HepG2 (cell line): ENCODE measurements at regions not wholly inside any gene's neighbourhood (a gene's known extent, or its start where the extent isn't known, plus 50 kb on each side); places are given as distances from the start of the nearest gene placed in this dataset.

Experiments used
- NFYB ChIP-seq: sonication (generic); formaldehyde crosslinking; IDR thresholded peaks from 2 replicates; pipeline ENCODE4 v1.4.0; 2020; ENCODE audit warnings: missing genetic modification reagents
- POLR2A ChIP-seq, 2 experiments: IDR thresholded peaks; 2 replicates each; pipeline ENCODE4 v1.6.1; 2011; ENCODE audit warnings: low read depth in 2 of 2, low read length in 2 of 2, mild to moderate bottlenecking in 1 of 2, moderate library complexity in 1 of 2; ENCODE audit not compliant: insufficient read depth in 1 of 2
- RFX5 ChIP-seq: IDR thresholded peaks from 2 replicates; pipeline ENCODE4 v1.6.1; 2011; ENCODE audit warnings: low read depth, low read length, improper control_type of control experiment
- ZBTB49 ChIP-seq: sonication (generic); formaldehyde crosslinking; IDR thresholded peaks from 2 replicates; pipeline ENCODE4 v1.4.0; 2020; ENCODE audit warnings: missing genetic modification reagents, borderline replicate concordance
- ZNF143 ChIP-seq: sonication (generic); formaldehyde crosslinking; IDR thresholded peaks from 2 replicates; pipeline ENCODE4 v1.4.0; 2020; ENCODE audit warnings: missing genetic modification reagents
- ZNF570 ChIP-seq: sonication (generic); formaldehyde crosslinking; IDR thresholded peaks from 2 replicates; pipeline ENCODE4 v1.4.0; 2020; ENCODE audit warnings: mild to moderate bottlenecking, missing genetic modification reagents, borderline replicate concordance

GRCh38 chr12:18926188-18926587 is 188.3 kb downstream of the CAPZA3 start:
- TF ChIP-seq ZNF570 (CRISPR knock-in tag) = no peak
- no peak for TF ChIP-seq ZNF143 (CRISPR knock-in tag)
- TF ChIP-seq NFYB = no peak
- TF ChIP-seq ZBTB49 (CRISPR knock-in tag) = no peak
- TF ChIP-seq RFX5 = no peak
- TF ChIP-seq POLR2A (IDR thresholded peaks at IDR 0.05; ENCODE audit: insufficient read depth in 1 of 2, low read depth in 2 of 2, low read length in 2 of 2) = no peak
